ENCODE measurements at regions not wholly inside any gene's neighbourhood (a gene's known extent, or its start where the extent isn't known, plus 50 kb on each side); places are given as distances from the start of the nearest gene placed in this dataset.
A peak's percentile ranks its signal among the peaks of the same experiment; 100 is the strongest.
"Not testable (repeated sequence)": the region's sequence is repeated elsewhere in the genome, so short reads cannot be mapped to it uniquely, and the experiment has no call there.

- DNase-seq (ENCODE audit: low read depth, low spot score): no peak
- H3K27ac ChIP-seq: no peak overlapping the region
These were observed 175.6 kb downstream of the TMEM161B start for GRCh38 chr5:88092958-88093605.

- H3K27ac ChIP-seq: no peak overlapping the region
- no peak for DNase-seq (ENCODE audit: low read depth, low spot score)
These were observed 176.3 kb downstream of the TMEM161B start for GRCh38 chr5:88092358-88092757.

- H3K27ac ChIP-seq: no peak overlapping the region
- no peak for DNase-seq (ENCODE audit: low read depth, low spot score)
These were observed 178.1 kb downstream of the TMEM161B start for GRCh38 chr5:88090506-88090905.

- no peak overlapping the region for H3K27ac ChIP-seq
- no peak for DNase-seq (ENCODE audit: low read depth, low spot score)
These were observed 178.8 kb downstream of the TMEM161B start for GRCh38 chr5:88089719-88090390.

- no peak for DNase-seq (ENCODE audit: low read depth, low spot score)
- no peak overlapping the region for H3K27ac ChIP-seq
These were observed 183.2 kb downstream of the TMEM161B start for GRCh38 chr5:88085462-88085861.

GRCh38 chr5:88081877-88082276, 186.8 kb downstream of the TMEM161B start:
- no peak overlapping the region for H3K27ac ChIP-seq
- DNase-seq (ENCODE audit: low read depth, low spot score): no peak

GRCh38 chr5:88063813-88064212, 204.8 kb downstream of the TMEM161B start:
- no peak overlapping the region for H3K27ac ChIP-seq
- no peak for DNase-seq (ENCODE audit: low read depth, low spot score)

- no peak for DNase-seq (ENCODE audit: low read depth, low spot score)
- no peak overlapping the region for H3K27ac ChIP-seq
These were observed 208.5 kb downstream of the TMEM161B start for GRCh38 chr5:88060194-88060593.

- no peak overlapping the region for H3K27ac ChIP-seq
- DNase-seq (ENCODE audit: low read depth, low spot score): peak; percentile 12
These were observed 210.0 kb downstream of the TMEM161B start for GRCh38 chr5:88058625-88059024.

GRCh38 chr5:88052468-88052867, 216.2 kb downstream of the TMEM161B start:
- DNase-seq (ENCODE audit: low read depth, low spot score); H3K27ac ChIP-seq: not testable (repeated sequence)

- DNase-seq (ENCODE audit: low read depth, low spot score): no peak
- no peak overlapping the region for H3K27ac ChIP-seq
These were observed 217.5 kb downstream of the TMEM161B start for GRCh38 chr5:88051148-88051547.

- DNase-seq (ENCODE audit: low read depth, low spot score): no peak
- H3K27ac ChIP-seq: no peak overlapping the region
These were observed 218.9 kb downstream of the TMEM161B start for GRCh38 chr5:88049737-88050136.

- no peak overlapping the region for H3K27ac ChIP-seq
- DNase-seq (ENCODE audit: low read depth, low spot score): no peak
These were observed 219.5 kb downstream of the TMEM161B start for GRCh38 chr5:88049156-88049555.

- no peak overlapping the region for H3K27ac ChIP-seq
- no peak for DNase-seq (ENCODE audit: low read depth, low spot score)
These were observed 222.6 kb downstream of the TMEM161B start for GRCh38 chr5:88045931-88046461.

- no peak for DNase-seq (ENCODE audit: low read depth, low spot score)
- H3K27ac ChIP-seq: no peak overlapping the region
These were observed 223.5 kb downstream of the TMEM161B start for GRCh38 chr5:88045165-88045564.

- H3K27ac ChIP-seq: no peak overlapping the region
- no peak for DNase-seq (ENCODE audit: low read depth, low spot score)
These were observed 234.1 kb downstream of the TMEM161B start for GRCh38 chr5:88034520-88034919.

- no peak for DNase-seq (ENCODE audit: low read depth, low spot score)
- no peak overlapping the region for H3K27ac ChIP-seq
These were observed 235.5 kb downstream of the TMEM161B start for GRCh38 chr5:88033191-88033590.

- no peak for DNase-seq (ENCODE audit: low read depth, low spot score)
- H3K27ac ChIP-seq: no peak overlapping the region
These were observed 239.6 kb downstream of the TMEM161B start for GRCh38 chr5:88029011-88029410.

- DNase-seq (ENCODE audit: low read depth, low spot score): no peak
- H3K27ac ChIP-seq: no peak overlapping the region
These were observed 247.5 kb downstream of the TMEM161B start for GRCh38 chr5:88021141-88021540.

- not testable (repeated sequence) for H3K27ac ChIP-seq; DNase-seq (ENCODE audit: low read depth, low spot score)
These were observed 253.7 kb downstream of the TMEM161B start for GRCh38 chr5:88014984-88015383.

- no peak overlapping the region for H3K27ac ChIP-seq
- no peak for DNase-seq (ENCODE audit: low read depth, low spot score)
These were observed 267.8 kb downstream of the TMEM161B start for GRCh38 chr5:88000877-88001276.

GRCh38 chr5:87997662-87998061, 271.0 kb downstream of the TMEM161B start:
- DNase-seq (ENCODE audit: low read depth, low spot score): no peak

More at GRCh38 chr5:87997662-87998061, 271.0 kb downstream of the TMEM161B start:
- no peak overlapping the region for H3K27ac ChIP-seq
